ENCODE measurements at regions not wholly inside any gene's neighbourhood (a gene's known extent, or its start where the extent isn't known, plus 50 kb on each side); places are given as distances from the start of the nearest gene placed in this dataset.
A peak's percentile ranks its signal among the peaks of the same experiment; 100 is the strongest.

DNA sequence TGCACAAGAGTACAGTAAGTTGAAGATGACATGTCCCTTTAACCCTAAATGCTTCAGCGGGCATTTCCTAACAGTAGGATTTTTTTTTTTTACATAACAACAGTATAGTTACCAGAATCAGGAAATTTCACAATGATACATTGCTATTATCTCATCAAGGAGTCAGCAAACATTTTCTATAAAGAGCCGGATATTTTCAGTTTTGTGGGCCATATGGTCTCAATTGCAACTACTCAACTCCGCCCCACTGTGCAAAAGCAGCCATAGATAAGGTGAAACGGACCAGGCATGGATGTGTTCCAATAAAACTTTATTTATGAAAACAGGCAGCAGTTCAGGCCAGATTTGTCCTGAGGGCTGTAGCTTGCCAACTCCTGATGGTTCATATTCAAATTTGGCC, 130.6 kb downstream of the SMAD6 start:
- DNase-seq: peak; percentile 57

DNA sequence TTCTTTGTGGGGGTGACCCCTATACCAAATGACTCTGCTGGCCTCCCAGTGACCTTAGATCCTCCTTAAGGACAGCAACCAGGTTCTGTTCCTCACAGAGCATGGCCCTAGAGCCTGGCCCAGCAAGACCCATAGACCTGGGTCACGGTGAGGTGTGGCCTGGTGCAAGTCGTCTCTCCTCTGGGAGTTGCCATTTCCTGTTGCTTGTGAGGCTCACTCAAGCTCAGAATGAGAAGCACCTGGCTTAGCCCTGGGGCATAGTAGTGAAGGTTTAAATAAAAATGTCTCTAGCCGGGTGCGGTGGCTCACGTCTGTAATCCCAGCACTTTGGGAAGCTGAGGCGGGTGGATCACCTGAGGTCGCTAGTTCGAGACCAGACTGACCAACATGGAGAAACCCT, 131.3 kb downstream of the SMAD6 start:
- DNase-seq: no peak

DNA sequence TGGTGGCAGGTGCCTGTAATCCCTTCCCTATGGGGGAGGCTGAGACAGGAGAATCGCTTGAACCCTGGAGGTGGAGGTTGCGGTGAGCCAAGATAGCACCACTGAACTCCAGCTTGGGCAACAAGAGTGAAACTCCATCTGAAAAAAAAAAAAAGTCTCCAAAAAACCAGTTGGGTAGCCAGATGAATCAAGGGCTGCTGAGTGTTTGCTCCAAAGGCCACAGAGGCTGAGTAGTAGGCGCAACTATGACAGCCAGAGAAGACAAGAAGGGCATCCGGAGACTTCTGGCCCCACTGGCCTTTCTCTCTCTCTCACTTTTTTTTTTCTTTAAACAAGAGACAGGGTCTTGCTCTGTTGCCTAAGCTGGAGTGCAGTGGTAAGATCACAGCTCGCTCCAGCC, 131.8 kb downstream of the SMAD6 start:
- DNase-seq: no peak

DNA sequence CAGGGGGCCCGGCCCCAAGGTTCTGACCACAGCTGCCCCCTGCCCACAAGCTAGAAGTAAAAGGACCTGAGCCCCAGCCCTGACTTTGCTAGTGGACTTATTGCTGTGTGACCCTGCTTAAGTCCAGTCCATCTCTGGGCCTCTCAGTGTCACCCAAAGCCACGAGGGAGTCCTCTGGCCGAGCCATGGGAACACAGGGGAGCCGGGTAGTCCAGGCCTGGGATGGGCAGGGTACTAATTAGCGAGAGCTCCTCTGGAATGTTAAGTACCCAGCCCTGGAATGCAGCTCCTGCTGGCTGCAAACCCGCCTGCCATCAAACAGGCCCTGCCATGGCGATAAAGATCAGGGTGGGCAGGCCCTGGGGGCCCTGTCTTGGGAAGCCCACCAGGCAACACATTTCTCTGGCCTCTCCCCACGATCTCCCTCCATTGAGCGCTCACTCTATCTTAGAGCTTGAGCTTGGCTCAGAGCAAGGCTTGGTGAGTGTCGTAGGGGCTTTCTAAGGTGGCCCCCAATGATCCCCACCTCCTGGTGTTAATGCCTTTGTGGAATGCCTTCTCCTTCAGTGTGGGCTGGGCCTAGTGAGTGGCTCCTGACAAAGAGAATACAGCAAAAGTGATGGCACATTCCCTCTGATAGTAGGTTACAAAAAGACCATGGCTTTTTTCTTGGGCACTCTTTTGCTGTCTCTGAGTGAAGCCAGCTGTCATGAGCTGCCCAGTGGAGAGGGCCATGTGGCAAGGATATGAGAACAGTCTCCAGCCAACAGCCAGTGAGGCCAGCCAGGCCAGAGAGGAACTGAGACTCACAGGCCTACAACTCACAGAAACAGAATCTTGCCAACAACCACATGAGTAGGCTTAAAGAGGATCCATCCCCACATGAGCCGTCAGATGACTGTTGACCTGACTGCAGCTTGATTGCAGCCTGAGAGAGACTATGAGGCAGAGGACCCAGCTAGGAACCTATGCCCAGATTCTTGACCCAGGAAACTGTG, 133.1 kb downstream of the SMAD6 start:
- no peak for DNase-seq

DNA sequence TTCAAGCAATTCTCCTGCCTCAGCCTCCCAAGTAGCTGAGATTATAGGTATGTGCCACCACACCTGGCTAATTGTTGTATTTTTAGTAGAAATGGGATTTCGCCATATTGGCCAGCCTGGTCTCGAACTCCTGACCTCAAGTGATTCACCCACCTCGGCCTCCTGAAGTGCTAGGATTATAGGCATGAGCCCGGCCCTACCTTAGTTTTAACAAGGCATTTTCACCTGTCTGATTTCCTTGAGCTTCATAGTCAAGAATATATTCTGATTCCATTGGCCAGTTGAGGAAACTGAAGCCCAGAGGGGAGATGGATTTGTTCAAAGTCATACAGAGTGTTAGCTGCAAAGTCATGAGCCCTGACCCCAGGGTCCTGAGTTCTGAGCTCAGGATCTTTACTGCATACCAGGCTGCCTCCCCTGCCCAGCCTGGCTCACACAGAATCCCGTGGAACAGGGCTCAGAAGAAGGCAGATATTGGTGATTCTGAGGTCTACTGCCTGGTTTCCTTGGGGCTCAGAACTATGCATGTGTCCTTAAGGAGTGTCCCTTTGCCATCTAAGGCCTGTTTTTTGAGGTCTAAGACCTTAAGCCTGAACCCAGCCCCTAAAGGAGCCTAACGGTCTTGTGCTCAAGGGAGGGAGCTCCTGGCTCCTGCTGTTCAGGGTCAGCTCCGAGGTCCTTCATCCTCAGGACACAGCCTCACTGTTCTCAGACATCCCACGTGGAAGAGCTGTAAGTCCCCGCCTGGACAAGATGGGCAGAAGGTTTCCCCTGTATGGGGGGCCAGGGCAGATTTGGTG, 134.4 kb downstream of the SMAD6 start:
- DNase-seq: no peak

DNA sequence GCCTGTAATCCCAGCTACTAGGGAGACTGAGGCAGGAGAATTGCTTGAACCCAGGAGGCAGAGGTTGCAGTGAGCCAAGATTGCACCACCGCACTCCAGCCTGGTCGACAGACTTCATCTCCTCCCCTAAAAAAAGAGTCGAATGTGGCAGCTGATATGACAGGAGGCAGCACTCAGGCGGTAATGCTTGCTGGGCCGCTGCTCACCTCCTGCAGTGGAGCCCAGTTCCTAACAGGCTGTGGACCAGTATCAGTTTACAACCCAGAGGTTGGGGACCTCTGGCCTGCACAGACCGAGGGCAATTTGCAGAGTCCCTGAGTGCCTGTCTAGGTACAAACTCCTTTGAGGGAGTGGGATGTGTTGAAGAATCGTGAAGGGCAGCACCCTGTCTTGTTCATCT, 136.2 kb downstream of the SMAD6 start:
- no peak for DNase-seq

DNA sequence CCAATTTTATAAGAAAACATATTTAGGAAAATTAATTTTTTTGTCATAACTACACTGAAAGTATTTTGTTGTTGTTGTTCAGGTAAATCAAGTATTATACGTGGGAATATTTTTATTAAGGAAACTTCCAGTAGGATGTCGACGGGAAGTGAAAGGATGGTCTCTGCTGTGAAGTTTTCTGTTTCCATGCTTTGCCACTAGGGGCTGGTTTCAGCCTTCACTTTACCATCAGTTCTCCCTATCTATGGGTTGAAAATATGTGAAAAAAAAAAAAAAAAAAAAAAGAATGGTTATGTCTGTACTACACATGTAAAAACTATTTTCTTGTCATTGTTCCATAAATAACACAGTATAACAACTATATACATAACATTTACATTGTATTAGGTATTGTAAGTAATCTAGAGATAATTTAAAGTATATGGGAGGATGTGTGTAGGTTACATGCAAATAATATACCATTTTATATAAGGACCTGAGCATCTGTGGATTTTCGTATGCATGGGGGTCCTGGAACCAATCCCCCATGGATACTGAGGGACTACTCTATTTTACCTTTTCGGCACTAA, 136.7 kb downstream of the SMAD6 start:
- peak; percentile 44 for DNase-seq

DNA sequence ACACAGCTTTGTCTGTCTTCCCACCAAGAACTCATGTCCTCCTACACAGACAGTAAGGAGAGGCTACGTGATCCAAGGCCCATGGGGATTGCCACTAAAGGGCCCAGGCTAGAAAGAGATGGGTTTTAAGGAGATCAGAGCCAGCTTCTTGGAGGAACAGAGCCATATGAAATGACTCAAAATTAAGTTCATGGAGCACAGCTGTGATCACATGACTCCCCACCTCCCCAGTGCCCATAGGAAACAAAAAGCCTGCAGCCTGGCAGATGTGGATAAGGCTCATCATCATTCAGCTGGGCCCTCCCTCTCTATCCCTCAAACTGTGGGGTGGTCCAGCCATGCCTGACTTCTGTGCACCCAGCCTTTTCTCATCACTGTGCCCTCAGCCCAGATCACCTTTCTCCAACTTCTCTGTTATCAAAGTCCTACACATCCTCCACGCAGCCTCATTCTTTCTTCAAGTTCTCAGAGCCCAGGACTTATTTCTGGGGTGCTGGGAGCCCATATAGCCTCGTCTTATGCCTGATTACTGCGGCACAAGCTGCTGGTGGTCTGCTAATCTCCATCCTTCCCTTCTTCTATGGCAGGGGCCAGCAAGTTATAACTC, 137.6 kb downstream of the SMAD6 start:
- peak; percentile 21 for DNase-seq

DNA sequence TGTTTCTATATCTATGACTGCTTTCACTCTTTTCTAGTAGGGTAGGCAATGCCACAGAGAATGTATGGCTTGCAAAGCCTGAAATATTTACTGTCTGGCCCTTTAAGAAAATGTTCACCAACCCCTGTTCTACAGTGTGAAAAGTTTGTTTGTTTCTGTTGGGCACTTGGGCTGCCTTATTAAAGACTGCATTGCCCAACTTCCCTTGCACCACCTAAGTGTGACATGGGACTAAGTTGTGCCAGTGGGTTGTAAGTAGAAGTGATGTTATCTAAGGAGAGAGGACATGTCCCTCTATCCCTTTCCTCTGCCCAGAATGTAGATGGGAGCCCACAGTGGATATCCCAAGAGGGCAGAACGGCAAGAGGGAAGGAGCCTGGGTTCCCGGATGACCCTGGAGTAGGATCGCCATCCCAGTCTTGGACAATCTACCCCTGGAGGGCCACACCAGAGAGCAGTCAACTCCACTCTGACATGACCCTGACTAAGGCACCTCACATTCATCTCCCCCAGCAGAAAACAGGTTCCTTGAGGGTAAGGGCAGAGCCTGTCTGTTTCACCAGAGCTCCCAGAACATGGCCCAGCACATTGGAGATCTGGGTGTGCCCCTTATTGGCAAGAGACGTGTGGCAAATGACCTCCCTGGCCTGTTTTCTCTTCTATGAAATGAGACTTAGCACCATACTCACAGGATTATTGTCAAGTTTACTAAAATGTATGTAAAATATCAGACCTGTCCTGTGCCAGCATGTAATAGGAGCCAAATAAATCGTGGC, 138.8 kb downstream of the SMAD6 start:
- DNase-seq: peak; percentile 10

DNA sequence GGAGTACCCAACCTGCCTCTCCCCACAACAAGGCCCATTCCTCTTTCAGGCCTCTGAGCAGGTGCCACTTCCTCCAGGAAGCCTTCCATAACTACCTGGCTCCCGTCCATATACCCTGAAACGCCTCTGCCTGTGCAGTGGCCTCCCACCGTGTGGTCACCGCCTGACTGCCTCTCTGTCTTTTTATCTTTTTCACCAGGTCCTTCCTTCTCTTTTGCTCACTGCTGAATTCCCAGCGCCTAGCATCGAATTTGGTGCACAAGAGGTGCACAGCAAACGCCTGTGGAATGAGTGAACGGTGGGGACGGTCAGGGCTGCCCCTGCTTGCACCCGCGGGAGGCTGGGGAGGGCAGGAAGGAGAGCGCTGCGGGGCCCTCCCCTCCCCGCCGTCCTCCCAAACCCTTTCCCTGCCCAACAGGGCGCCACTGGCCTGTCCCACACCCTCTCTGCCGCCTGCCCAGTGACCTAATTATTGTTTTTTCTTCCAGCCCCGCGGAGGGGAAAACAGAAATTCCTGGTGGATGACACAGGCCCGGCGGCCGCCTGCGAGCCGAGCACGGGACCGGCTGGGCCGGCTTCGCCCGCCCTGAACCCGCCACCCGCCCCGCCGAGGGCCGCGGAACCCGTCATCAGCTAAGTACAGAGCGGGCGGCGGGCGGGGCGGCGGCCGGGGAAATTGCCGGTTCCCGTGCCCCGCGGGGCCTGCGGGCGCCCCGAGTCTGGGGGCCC, 140.1 kb downstream of the SMAD6 start:
- DNase-seq: peak; percentile 34

DNA sequence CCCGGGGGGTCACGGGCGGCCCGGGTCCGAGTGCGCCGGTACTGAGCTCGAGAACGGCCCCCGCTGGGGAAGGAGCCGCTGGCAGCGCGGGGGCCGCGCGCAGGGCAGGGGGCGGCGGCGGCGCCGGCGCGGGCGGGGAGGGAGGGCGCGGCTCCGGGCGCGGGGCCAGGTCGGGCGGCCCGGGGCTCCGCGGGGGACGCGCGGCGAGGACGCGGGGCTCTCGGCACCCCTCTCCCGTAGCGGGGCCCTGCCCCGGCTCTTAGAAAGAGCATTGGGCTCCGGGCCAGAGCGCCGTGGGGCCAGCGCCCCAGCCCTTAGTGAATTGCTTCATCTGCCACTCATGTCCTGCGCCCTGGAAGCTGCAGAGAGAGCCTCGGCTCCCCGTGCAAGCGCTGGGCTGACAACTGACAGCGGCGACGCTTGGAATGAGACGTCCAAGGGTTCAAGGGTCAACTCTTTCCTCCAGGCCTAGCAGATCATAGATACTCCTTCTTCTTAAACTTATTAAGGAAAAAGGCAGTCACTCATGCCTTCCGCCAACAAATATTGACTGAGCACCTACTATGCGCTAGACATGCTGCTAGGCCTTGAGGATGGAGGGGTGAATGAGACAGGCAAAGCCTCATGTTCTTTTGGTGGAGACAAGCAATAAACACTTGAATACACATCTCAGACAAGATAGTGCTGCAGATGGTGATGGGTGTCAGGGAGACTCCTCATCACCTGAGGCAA, 140.8 kb downstream of the SMAD6 start:
- DNase-seq: peak; percentile 28

DNA sequence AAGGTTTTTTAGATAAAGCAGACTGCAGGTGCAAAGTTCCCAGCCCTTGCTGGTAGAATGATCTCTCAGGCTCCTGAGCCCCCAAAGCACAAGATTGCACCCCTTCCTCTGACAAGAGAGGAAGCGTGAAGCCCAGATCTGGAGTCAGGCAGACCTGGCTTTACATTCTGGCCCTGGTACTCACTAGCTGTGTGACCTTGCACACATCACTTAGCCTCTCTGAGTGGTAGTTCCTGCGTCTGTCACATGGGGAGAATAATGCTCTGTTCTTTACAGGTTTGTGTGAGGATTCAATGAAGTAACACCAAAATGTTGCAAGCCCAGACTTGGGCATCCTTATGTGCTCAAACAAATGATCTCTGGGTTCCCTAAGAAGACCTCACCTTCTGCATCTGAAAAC, 141.5 kb downstream of the SMAD6 start:
- no peak for DNase-seq

DNA sequence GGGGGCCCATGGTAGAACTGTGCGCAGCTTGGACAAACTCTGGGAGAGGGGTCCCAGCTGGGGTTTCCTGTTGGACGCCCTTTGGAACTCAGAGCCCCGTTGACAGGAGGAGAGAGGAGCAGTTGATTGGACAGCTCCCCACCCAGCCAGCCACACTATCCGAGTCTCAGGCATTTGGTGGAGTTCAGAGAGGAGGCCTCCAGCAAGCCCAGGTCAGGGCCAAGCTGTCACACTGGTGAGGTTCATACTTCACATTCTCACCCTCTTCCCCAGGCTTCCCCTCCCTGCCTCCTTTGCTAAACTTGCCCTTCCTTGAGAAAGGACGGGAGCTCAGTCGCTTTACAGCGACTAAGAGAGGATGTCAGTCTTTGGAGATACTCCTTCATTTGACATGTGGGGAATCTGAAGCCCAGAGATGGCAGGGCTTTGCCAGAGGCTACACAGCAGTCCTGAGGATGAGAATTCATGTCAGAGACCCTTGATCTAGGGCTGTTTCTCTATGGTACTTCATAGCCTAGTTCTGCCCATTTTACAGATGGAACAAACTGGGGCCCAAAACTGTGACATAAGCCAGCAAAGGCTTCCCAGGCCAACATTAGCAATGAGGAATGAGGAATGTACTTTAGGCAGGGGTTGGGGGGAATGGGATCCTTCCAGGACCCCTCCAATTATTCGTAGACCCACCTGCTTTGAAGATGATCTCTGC, 142.2 kb downstream of the SMAD6 start:
- DNase-seq: no peak

DNA sequence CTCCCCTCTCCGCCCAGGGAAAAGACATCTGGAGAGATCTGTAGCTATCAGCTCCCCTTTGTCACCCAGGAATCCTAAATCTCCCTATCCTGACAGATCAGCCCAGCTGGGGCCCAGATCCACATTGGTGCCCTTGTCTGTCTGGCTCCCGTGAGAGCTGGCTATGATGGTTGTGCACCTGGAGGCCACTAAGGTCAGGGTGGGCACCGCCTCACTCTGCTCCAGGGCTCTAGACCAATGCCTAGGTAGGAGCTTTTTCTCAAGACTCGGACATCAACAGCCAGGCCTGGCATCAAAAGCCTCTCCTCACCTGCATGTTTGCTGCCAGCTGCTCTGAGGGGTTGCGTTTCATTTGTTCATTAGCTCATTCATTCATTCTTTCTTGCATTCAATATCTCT, 142.7 kb downstream of the SMAD6 start:
- no peak for DNase-seq

DNA sequence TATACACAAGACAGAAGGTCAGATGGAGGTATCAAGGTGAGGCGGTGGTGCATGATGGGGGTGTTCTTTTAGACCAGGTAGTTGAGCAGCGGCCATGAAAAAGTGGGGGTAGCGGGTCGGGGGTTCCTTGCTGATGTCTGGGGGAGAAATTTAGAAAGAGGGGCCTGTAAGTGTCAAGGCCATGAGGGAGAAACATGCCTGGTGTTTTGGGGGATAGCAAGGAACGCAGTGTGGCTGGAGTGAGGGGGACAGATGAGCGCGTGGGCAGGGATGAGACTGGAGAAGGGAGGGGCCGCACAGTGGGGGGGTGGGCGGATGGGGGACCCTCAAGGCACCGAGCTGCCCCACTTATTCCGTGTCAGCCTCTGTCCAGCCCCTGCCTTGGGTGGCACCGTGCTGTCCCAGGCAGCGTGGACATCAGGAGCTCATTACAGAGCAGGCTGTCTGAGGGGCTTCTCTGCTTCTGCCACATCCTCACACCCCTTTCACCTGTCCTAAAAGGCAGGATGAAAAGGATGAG, 143.3 kb downstream of the SMAD6 start:
- DNase-seq: no peak

DNA sequence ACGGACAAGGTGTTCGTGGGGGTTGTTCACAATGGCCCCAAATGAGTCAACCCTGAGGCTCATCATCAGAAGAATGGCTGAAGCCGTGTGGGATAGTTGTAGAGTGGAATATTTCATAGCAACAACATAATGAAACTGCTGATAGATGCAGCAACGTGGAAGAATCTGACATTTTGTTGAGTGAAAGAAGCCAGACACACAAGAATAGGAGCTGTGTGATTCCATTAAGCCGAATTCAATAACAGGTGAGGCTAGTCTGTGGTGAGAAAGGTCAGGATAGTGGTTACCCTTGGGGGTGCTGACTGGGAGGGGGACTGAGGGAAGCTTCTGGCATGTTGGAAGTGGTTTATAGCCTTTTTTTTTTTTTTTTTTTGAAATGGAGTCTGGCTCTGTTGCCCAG, 144.0 kb downstream of the SMAD6 start:
- DNase-seq: no peak

DNA sequence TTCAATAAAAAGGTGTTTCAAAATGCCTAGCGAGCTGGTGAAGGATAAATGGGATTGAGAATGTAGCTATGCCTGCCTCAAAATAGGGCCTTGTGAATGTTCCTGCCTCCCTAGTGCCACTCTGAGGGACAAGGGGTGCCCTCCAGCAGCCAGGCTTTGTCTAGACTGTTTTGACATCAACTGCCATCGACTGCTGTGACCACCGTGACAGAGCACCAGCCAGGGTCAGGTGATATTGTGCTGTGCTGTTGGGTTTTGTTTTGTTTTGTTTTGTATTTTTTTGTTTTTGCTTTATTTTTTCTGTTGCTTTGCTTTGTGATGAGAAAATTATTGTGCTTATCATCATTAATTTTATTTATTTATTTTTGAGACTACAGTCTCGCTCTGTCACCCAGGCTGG, 144.8 kb downstream of the SMAD6 start:
- no peak for DNase-seq

DNA sequence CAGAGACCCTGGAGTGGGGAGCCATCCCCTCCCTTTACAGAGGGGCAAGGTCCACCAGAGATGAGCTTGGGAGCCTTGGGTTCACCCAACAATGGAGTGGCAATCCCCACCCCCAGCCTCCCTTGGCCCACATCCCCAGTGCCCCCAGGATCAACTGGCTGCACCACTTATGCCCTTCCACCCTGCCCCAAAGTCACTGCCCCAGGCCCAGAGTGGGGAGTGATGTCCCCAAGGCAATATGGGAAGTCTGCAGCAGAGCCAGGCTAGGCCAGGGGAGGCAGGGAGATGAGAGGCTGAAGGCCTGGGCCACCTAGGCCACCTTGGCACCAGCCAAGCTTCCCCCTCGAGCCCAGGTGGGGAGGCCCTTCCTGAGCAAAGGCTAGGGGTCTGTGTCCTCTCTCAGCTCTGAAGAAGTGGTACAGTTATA, 145.5 kb downstream of the SMAD6 start:
- DNase-seq: no peak

DNA sequence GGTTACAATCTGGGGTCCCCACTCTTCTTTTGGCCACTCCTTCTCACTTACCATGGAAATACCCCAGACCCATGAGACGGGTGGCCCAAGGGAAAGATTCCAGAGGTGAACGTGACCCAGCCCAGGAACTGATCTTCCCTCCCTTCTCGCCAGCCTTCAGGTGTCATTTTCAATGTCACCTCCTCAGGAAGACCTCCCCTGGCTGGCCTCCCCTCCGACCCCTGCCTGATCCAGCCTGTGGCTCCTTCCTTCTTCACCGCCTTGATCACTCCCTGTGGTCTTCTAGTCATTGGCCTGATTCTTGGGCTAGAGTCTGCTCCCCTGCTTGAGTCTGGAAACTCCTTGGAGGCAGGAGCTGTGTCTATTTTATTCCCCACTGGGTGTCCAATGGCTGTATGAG, 146.1 kb downstream of the SMAD6 start:
- DNase-seq: no peak
